ENCODE measurements at regions not wholly inside any gene's neighbourhood (a gene's known extent, or its start where the extent isn't known, plus 50 kb on each side); places are given as distances from the start of the nearest gene placed in this dataset.

- no peak overlapping the region for H3K4me3 ChIP-seq (ENCODE audit: low read depth, poor library complexity, severe bottlenecking)
- 66 to 70% methylated on average over 3 of the region's 3 CpGs for WGBS, 2 donors
- intact Hi-C loops (cut with DNase I; ENCODE audit: low total_unique reads) = no loop called here
- DNase-seq (ENCODE audit: low spot score in 2 of 2) = no peak
- TF ChIP-seq POLR2A (IDR thresholded peaks at IDR 0.05) = no peak
- no peak for TF ChIP-seq CTCF (IDR thresholded peaks at IDR 0.05)
These were observed 53.2 kb upstream of the C1orf87 start for GRCh38 chr1:60126723-60127122.

Data from lower leg skin (tissue), 4 donors.